HEK293T (cell line): ENCODE measurements at regions not wholly inside any gene's neighbourhood (a gene's known extent, or its start where the extent isn't known, plus 50 kb on each side); places are given as distances from the start of the nearest gene placed in this dataset.

Source experiments
- ARNT ChIP-seq: fragments of 450-650 bp; IDR thresholded peaks from 2 replicates; pipeline ENCODE4 v1.6.1; 2017; ENCODE audit warnings: mild to moderate bottlenecking
- BHLHE40 ChIP-seq: fragments of 450-650 bp; IDR thresholded peaks from 2 replicates; pipeline ENCODE4 v1.6.1; 2016; ENCODE audit warnings: mild to moderate bottlenecking, moderate library complexity, borderline replicate concordance
- FOXA1 ChIP-seq: fragments of 450-650 bp; IDR thresholded peaks from 2 replicates; pipeline ENCODE4 v1.6.1; 2016; ENCODE audit warnings: mild to moderate bottlenecking
- FOXK2 ChIP-seq: fragments of 450-650 bp; IDR thresholded peaks from 2 replicates; pipeline ENCODE4 v1.6.1; 2016; ENCODE audit warnings: mild to moderate bottlenecking
- FOXM1 ChIP-seq: fragments of 450-650 bp; IDR thresholded peaks from 2 replicates; pipeline ENCODE4 v1.6.1; 2017; ENCODE audit warnings: mild to moderate bottlenecking, borderline replicate concordance
- L3MBTL2 ChIP-seq: fragments of 450-650 bp; conservative IDR thresholded peaks from 2 replicates; pipeline ENCODE4 v1.6.1; 2016; ENCODE audit warnings: mild to moderate bottlenecking
- LEF1 ChIP-seq: fragments of 450-650 bp; IDR thresholded peaks from 2 replicates; pipeline ENCODE4 v1.6.1; 2017; ENCODE audit warnings: mild to moderate bottlenecking, borderline replicate concordance
- SP1 ChIP-seq: fragments of 450-650 bp; IDR thresholded peaks from 2 replicates; pipeline ENCODE4 v1.6.1; 2017
- SUZ12 ChIP-seq: fragments of 450-650 bp; IDR thresholded peaks from 2 replicates; pipeline ENCODE4 v1.6.1; 2016; ENCODE audit warnings: mild to moderate bottlenecking
- TARDBP ChIP-seq: fragments of 450-650 bp; IDR thresholded peaks from 2 replicates; pipeline ENCODE4 v1.6.1; 2016
- ZNF384 ChIP-seq: fragments of 450-650 bp; IDR thresholded peaks from 2 replicates; pipeline ENCODE4 v1.6.1; 2016
- TF ChIP-seq, protein P1 (sequence below): fragments of 450-650 bp; IDR thresholded peaks from 2 replicates; pipeline ENCODE4 v1.6.1; 2016

DNA sequence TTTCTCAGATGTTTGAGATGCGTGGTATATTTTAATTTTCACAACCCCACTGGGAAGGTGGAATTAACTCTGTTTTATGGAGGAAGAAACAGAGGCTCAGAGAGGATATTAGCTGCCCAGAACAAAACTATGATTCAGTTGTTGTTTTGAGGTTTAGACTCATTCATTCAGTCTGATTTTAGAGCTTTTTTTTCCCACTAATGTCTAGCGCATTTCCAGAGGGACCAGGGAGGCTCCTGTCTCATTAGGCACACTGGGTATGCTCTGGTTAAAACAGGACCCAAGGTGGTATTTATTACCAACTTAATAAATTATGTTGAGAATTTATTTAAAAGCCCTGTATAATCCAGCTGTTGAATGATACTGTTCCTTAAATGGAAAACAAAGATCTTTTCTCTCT is 272.0 kb upstream of the RGMA start:
- no peak for TF ChIP-seq ARNT
- no peak for TF ChIP-seq BHLHE40
- no peak for TF ChIP-seq FOXK2
- TF ChIP-seq, protein P1, sequence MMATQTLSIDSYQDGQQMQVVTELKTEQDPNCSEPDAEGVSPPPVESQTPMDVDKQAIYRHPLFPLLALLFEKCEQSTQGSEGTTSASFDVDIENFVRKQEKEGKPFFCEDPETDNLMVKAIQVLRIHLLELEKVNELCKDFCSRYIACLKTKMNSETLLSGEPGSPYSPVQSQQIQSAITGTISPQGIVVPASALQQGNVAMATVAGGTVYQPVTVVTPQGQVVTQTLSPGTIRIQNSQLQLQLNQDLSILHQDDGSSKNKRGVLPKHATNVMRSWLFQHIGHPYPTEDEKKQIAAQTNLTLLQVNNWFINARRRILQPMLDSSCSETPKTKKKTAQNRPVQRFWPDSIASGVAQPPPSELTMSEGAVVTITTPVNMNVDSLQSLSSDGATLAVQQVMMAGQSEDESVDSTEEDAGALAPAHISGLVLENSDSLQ = no peak
- TF ChIP-seq ZNF384 = no peak
- no peak for TF ChIP-seq TARDBP
- TF ChIP-seq LEF1 = no peak
- TF ChIP-seq FOXA1 = no peak
- TF ChIP-seq SUZ12 = no peak
- TF ChIP-seq FOXM1 = no peak
- TF ChIP-seq SP1 = no peak
- no peak for TF ChIP-seq L3MBTL2
